ENCODE measurements at regions not wholly inside any gene's neighbourhood (a gene's known extent, or its start where the extent isn't known, plus 50 kb on each side); places are given as distances from the start of the nearest gene placed in this dataset.

GRCh38 chr13:106122234-106122633 is 413.2 kb downstream of the EFNB2 start:
- DNase-seq (ENCODE audit: low read depth): no peak
- H3K4me3 ChIP-seq (ENCODE audit: low read length): no peak overlapping the region
- no peak for TF ChIP-seq CTCF (conservative IDR thresholded peaks at IDR 0.05; ENCODE audit: low read depth, low read length)

- no peak overlapping the region for H3K4me3 ChIP-seq (ENCODE audit: low read length)
- no peak for TF ChIP-seq CTCF (conservative IDR thresholded peaks at IDR 0.05; ENCODE audit: low read depth, low read length)
- DNase-seq (ENCODE audit: low read depth): no peak
Observed at GRCh38 chr13:106121173-106121754, 414.2 kb downstream of the EFNB2 start.

- TF ChIP-seq CTCF (conservative IDR thresholded peaks at IDR 0.05; ENCODE audit: low read depth, low read length): no peak
- no peak overlapping the region for H3K4me3 ChIP-seq (ENCODE audit: low read length)
- no peak for DNase-seq (ENCODE audit: low read depth)
Observed at GRCh38 chr13:106118996-106119395, 416.5 kb downstream of the EFNB2 start.

GRCh38 chr13:106118050-106118449 is 417.4 kb downstream of the EFNB2 start:
- no peak for DNase-seq (ENCODE audit: low read depth)
- no peak overlapping the region for H3K4me3 ChIP-seq (ENCODE audit: low read length)
- no peak for TF ChIP-seq CTCF (conservative IDR thresholded peaks at IDR 0.05; ENCODE audit: low read depth, low read length)

GRCh38 chr13:106117640-106118039 is 417.8 kb downstream of the EFNB2 start:
- H3K4me3 ChIP-seq (ENCODE audit: low read length): no peak overlapping the region
- no peak for TF ChIP-seq CTCF (conservative IDR thresholded peaks at IDR 0.05; ENCODE audit: low read depth, low read length)
- DNase-seq (ENCODE audit: low read depth): no peak

GRCh38 chr13:106117035-106117434 is 418.4 kb downstream of the EFNB2 start:
- no peak for TF ChIP-seq CTCF (conservative IDR thresholded peaks at IDR 0.05; ENCODE audit: low read depth, low read length)
- no peak overlapping the region for H3K4me3 ChIP-seq (ENCODE audit: low read length)
- no peak for DNase-seq (ENCODE audit: low read depth)

- DNase-seq (ENCODE audit: low read depth): no peak
Observed at GRCh38 chr13:106115081-106115480, 420.4 kb downstream of the EFNB2 start.

More at GRCh38 chr13:106115081-106115480, 420.4 kb downstream of the EFNB2 start:
- no peak overlapping the region for H3K4me3 ChIP-seq (ENCODE audit: low read length)
- TF ChIP-seq CTCF (conservative IDR thresholded peaks at IDR 0.05; ENCODE audit: low read depth, low read length): no peak

All from retinal pigment epithelial cell (primary cell).